ENCODE measurements at regions not wholly inside any gene's neighbourhood (a gene's known extent, or its start where the extent isn't known, plus 50 kb on each side); places are given as distances from the start of the nearest gene placed in this dataset.
A peak's percentile ranks its signal among the peaks of the same experiment; 100 is the strongest.
"Not testable (repeated sequence)": the region's sequence is repeated elsewhere in the genome, so short reads cannot be mapped to it uniquely, and the experiment has no call there.

DNA sequence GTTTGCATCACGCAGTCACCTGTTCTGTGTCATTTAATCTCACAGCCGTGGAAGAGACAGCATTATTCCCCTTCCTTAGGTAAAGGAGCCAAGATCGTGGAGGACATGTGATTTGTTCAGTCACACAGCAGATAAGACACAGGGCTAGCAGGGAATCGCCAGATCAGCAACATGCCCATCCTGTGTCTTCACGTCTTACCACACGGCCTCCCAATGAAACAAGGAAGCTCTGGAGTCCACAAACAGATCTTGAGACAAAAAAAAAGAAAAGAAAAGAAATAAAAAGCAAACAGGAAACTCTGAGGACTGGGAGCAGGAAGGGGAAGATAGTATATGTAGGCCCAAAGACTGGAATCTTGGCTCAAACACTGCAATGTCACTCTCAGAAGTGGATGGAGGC, 155.3 kb downstream of the ADSS2 start:
- no peak overlapping the region for H3K4me3 Mint-ChIP-seq
- no peaks in the 10 kb centered on the region for H3K36me3 Mint-ChIP-seq
- peaks cover 6% of the 10 kb centered on the region for H3K4me1 Mint-ChIP-seq
- H3K27ac Mint-ChIP-seq = no peak overlapping the region
- H3K27me3 Mint-ChIP-seq = peaks cover 7% of the 10 kb centered on the region
- ATAC-seq = no peak
- H3K9me3 Mint-ChIP-seq = no peaks in the 10 kb centered on the region

GRCh38 chr1:244297087-244297486, 154.6 kb downstream of the ADSS2 start:
- no peak overlapping the region for H3K4me3 Mint-ChIP-seq
- H3K27ac Mint-ChIP-seq = no peak overlapping the region
- no peaks in the 10 kb centered on the region for H3K9me3 Mint-ChIP-seq
- peaks cover under 1% of the 10 kb centered on the region for H3K27me3 Mint-ChIP-seq
- ATAC-seq = no peak
- peaks cover 6% of the 10 kb centered on the region for H3K4me1 Mint-ChIP-seq
- no peaks in the 10 kb centered on the region for H3K36me3 Mint-ChIP-seq

DNA sequence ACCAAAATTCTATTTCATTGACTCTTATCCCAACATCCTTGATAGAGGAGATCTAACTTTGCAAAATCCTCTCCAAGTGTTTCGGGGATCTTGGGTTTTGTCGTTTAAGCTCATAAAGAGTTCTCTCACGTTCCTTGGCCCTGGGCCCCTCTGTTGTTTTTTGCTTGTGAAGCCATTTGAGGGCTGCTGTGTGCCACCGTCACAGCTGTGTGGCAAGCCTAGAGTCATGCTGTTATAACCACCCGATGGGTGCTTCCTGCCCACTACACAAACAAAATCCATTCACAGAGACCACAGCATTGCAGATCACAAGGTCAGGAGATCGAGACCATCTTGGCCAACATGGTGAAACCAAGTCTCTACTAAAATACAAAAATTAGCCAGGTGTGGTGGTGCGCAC, 154.1 kb downstream of the ADSS2 start:
- Mint-ChIP-seq H3K27me3 (no peaks in the 10 kb centered on the region), H3K27ac (no peak overlapping the region), H3K4me1 (peaks cover 6% of the 10 kb centered on the region), H3K36me3 (no peaks in the 10 kb centered on the region), H3K4me3 (no peak overlapping the region), H3K9me3 (no peaks in the 10 kb centered on the region)
- no peak for ATAC-seq

DNA sequence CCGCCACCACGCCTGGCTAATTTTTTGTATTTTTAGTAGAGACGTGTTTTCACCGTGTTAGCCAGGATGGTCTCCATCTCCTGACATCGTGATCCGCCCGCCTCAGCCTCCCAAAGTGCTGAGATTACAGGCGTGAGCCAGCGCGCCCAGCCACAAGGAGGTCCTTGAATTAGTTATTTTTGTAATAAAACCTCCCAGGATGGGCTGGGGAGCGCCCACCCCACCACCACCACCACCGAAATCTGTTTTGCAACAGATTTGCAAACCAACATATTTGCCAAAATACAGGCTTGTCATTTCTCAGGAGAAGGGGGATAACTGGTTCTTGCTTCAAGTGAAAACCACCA, 151.7 kb downstream of the ADSS2 start:
- Mint-ChIP-seq H3K27ac (peak overlapping the region; percentile 90), H3K4me3 (peak overlapping the region; percentile 87)
- H3K36me3 Mint-ChIP-seq, H3K27me3 Mint-ChIP-seq, H3K9me3 Mint-ChIP-seq, H3K4me1 Mint-ChIP-seq, ATAC-seq: not testable (repeated sequence)

DNA sequence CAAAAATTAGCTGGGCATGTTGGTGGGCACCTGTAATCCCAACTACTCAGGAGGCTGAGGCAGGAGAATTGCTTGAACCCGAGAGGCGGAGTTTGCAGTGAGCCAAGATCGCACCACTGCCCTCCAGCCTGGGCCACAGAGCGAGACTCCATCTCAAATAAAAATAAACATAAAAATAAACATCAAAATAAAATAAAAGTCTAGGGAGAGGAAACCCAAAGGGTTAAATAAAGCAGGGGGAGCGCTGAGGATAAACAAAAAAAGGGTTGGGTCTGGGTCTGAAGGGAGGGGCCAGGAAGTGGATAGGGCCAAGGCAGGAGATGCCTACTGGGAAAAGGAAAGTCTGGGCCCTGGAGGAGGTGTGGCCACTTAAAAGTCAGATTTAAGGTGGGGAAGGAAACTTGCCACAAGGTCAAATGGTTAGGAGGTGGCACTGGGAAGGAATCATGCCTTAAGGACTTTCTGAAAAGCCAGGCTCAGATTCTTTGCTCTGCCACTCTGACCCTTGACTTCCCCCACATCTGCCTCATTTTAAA, 150.0 kb downstream of the ADSS2 start:
- Mint-ChIP-seq H3K4me1 (peaks cover 6% of the 10 kb centered on the region), H3K36me3 (no peaks in the 10 kb centered on the region), H3K27me3 (no peaks in the 10 kb centered on the region), H3K9me3 (peaks cover 3% of the 10 kb centered on the region), H3K27ac (no peak overlapping the region), H3K4me3 (no peak overlapping the region)
- ATAC-seq = no peak

DNA sequence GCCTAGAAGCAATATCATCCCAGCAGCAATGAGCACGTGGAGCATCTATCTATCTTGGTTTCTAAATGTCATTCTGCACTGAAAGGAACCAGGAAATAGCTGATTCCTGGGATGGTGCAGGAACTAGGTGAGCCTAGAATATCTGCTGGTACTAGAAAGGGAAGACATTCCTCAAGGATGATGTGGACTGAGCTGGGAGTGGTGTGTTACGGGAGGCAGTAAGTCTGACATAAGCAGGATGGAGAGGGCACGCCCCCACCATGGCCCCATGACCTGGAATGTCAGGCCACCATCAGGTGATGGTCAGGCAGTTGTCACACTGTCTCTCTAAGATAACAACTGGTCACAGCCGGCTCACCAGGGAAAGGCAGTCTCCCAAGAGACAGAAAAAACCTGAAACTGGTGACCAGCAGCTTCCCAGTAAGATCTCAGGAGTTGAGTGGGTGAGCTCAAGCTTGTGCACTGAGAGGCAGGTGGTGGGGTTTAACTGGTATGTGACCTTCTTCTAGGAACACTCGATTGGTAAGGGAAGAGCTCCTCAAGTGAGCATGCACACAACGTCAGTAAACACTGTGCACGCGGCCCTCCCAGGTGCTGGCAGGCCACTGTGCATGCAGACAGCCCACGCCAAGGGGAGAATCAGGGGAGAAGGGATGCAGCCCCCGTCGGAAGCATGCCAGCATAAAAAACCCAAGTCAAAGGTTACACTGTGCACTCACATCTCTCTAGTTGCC, 148.7 kb downstream of the ADSS2 start:
- H3K4me1 Mint-ChIP-seq = peaks cover 6% of the 10 kb centered on the region
- H3K4me3 Mint-ChIP-seq = no peak overlapping the region
- peaks cover 9% of the 10 kb centered on the region for H3K9me3 Mint-ChIP-seq
- no peak for ATAC-seq
- no peak overlapping the region for H3K27ac Mint-ChIP-seq
- no peaks in the 10 kb centered on the region for H3K27me3 Mint-ChIP-seq
- no peaks in the 10 kb centered on the region for H3K36me3 Mint-ChIP-seq

DNA sequence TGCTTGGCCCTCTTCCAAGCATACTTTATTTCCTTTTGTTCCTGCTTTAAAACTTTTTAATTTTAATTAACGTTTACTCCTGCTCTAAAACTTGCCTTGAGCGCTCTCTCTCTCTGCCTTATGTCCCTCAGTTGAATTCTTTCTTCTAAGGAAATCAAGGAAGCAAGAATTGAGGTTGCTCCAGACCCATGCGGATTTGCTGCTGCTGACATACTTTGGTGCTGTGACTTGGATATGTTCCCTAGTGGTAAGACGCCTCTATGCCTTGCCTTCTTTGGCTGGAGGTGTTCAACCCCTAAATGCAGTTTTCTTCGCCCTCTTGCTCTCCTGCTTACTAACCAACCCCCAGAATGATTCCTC, 148.1 kb downstream of the ADSS2 start:
- no peak overlapping the region for H3K27ac Mint-ChIP-seq
- no peak for ATAC-seq
- no peak overlapping the region for H3K4me3 Mint-ChIP-seq
- peaks cover 9% of the 10 kb centered on the region for H3K9me3 Mint-ChIP-seq
- peaks cover 6% of the 10 kb centered on the region for H3K4me1 Mint-ChIP-seq
- H3K36me3 Mint-ChIP-seq = no peaks in the 10 kb centered on the region
- H3K27me3 Mint-ChIP-seq = no peaks in the 10 kb centered on the region

DNA sequence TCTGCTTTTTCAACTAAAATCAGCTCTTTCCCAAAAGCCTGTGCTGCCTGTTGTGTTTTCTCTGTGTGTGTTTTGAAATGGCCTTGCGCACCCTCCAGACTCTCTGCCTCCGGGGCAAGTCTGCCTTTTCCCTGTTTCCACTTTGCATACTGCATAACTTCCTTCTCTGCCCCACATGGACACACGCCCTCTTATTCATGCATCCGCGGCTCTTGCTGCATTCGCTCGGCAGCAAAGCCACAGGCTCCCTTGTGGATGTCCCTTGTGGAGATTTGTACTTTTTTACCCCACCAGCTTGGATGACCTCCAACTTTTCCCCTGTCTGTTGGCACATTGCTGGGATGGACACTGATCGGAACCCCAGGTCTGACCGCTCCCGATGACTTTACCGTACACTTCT, 147.6 kb downstream of the ADSS2 start:
- Mint-ChIP-seq H3K4me1 (peaks cover 4% of the 10 kb centered on the region), H3K36me3 (no peaks in the 10 kb centered on the region), H3K27ac (no peak overlapping the region), H3K27me3 (no peaks in the 10 kb centered on the region), H3K4me3 (no peak overlapping the region), H3K9me3 (peaks cover 9% of the 10 kb centered on the region)
- no peak for ATAC-seq

DNA sequence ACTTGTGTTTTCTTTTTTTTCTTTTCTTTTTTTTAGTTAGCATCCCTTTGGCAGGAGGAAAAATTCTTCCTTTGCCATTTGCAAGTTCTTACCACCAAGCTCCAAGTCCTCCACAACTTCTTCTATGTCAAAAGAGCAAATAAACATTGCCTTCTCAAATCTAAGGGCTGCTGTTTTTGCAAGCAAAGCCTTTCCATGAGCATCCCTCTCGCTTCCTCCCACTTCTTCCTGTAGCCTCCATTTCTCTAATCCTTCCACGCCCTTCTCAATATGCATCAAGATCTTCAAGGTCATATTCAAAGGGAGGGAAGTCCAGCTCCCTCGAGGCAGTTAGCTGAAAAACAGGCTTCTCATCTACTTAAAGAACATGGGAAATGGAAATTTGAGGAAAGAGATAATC, 147.1 kb downstream of the ADSS2 start:
- no peak overlapping the region for H3K27ac Mint-ChIP-seq

DNA sequence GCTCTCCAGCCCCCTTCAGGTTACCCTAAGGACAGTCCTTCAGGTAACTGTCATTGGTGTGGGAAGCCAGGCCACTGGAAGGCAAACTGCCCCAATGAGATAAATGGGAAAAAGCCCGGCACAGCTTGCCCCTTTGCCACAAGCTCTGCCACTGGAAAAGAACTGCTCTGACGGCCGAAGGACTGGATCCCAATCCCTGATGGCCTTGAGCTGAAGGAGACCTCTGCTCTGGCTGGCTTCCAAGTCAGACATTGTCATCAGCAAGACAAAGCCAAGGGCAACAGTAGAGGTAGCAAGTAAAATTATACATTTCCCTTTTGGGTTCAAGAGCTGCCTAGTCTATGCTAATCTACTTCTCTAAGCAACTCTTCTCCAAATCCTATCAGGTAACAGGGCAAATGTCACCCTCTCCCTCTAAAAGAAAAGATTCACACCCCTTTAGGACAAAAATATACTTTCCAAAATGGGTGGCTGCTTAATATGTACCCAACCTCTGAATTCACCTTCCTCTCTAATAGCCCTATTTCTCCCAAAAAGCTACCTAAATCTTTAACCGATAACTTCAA, 145.8 kb downstream of the ADSS2 start:
- ATAC-seq = no peak
- Mint-ChIP-seq H3K36me3 (no peaks in the 10 kb centered on the region), H3K27ac (no peak overlapping the region)

More for the DNA sequence above, 147.1 kb downstream of the ADSS2 start:
- Mint-ChIP-seq H3K4me3 (no peak overlapping the region), H3K27me3 (no peaks in the 10 kb centered on the region), H3K36me3 (no peaks in the 10 kb centered on the region), H3K4me1 (no peaks in the 10 kb centered on the region), H3K9me3 (peaks cover 11% of the 10 kb centered on the region)
- ATAC-seq = no peak

DNA sequence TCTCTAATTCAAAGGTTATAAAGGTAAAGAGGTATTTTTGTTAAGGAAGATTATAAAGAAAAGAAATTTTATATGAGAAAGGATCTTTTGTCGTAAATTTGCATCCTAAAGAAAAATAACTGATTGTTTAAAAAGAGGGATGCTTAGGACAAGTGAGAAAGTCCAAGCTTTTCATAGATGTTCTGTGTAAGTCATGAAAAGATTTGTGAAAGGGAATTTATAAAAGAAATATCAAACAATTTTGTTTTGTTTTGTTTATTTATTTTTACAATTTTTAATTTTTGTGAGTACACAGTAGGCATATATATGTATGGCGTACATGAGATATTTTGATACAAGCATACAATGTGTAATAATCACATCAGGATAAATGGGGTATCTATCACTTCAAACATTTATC, 145.2 kb downstream of the ADSS2 start:
- H3K27me3 Mint-ChIP-seq = no peaks in the 10 kb centered on the region
- H3K4me3 Mint-ChIP-seq = no peak overlapping the region
- H3K36me3 Mint-ChIP-seq = no peaks in the 10 kb centered on the region
- H3K9me3 Mint-ChIP-seq = peaks cover 11% of the 10 kb centered on the region
- no peak for ATAC-seq
- no peak overlapping the region for H3K27ac Mint-ChIP-seq
- H3K4me1 Mint-ChIP-seq = no peaks in the 10 kb centered on the region

More for the DNA sequence above, 145.8 kb downstream of the ADSS2 start:
- no peak overlapping the region for H3K4me3 Mint-ChIP-seq
- no peaks in the 10 kb centered on the region for H3K4me1 Mint-ChIP-seq
- H3K9me3 Mint-ChIP-seq = peaks cover 11% of the 10 kb centered on the region
- H3K27me3 Mint-ChIP-seq = no peaks in the 10 kb centered on the region

DNA sequence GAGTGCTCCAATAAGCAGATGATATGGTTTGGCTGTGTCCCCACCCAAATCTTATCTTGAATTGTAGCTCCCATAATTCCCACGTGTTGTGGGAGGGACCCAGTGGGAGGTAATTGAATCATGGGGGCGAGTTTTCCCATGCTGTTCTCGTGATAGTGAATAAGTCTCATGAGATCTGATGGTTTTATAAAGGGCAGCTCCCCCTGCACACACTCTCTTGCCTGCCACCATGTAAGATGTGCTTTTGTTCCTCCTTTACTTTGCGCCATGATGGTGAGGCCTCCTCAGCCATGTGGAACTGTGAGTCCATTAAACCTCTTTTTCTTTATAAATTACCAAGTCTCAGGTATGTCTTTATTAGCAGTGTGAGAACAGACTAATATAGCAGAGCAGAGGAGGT, 142.5 kb downstream of the ADSS2 start:
- H3K4me3 Mint-ChIP-seq, H3K27ac Mint-ChIP-seq, H3K36me3 Mint-ChIP-seq, H3K27me3 Mint-ChIP-seq, ATAC-seq, H3K4me1 Mint-ChIP-seq: not testable (repeated sequence)
- H3K9me3 Mint-ChIP-seq = peaks cover 11% of the 10 kb centered on the region

GRCh38 chr1:244311784-244312532, 139.8 kb downstream of the ADSS2 start:
- Mint-ChIP-seq H3K27ac (no peak overlapping the region), H3K36me3 (no peaks in the 10 kb centered on the region), H3K4me3 (no peak overlapping the region), H3K4me1 (no peaks in the 10 kb centered on the region), H3K9me3 (peaks cover 6% of the 10 kb centered on the region), H3K27me3 (no peaks in the 10 kb centered on the region)
- ATAC-seq = no peak

GRCh38 chr1:244313346-244313745, 138.4 kb downstream of the ADSS2 start:
- H3K27ac Mint-ChIP-seq = no peak overlapping the region
- ATAC-seq = no peak

DNA sequence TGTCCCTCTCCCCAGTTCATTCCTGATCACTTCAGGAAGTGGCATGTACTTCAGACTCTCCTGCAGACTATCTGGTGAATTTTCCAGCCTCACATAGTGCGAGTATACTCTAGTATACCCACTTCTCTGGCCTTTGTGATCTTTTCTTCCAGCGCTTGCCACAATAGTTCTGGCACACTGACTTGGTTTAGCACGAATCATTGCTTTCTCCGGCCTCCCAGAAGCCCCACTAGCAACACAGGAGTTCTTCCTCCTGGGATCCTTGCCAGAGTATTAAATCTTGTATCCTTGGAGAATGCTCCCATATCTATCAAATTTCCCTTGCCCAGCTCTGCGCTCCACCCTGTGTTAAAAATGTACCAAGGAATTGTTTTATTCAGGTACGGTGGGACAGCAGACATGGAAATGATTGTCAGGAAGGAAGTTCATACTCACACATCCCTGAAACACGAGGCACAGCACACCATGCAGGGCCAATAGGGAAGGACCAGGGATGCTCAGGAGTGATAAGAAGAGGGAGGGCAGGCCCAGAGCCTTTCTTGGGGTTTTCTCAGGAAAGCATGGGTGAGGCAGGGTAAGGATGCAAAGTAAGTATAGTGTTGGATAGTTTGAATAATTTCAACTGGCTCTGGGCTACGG, 136.7 kb downstream of the ADSS2 start:
- Mint-ChIP-seq H3K27ac (no peak overlapping the region), H3K4me3 (no peak overlapping the region), H3K36me3 (no peaks in the 10 kb centered on the region), H3K27me3 (no peaks in the 10 kb centered on the region), H3K4me1 (peaks cover 10% of the 10 kb centered on the region), H3K9me3 (no peaks in the 10 kb centered on the region)
- ATAC-seq = no peak

More at GRCh38 chr1:244313346-244313745, 138.4 kb downstream of the ADSS2 start:
- no peaks in the 10 kb centered on the region for H3K27me3 Mint-ChIP-seq
- H3K36me3 Mint-ChIP-seq = no peaks in the 10 kb centered on the region
- H3K4me3 Mint-ChIP-seq = no peak overlapping the region
- no peaks in the 10 kb centered on the region for H3K4me1 Mint-ChIP-seq
- peaks cover 2% of the 10 kb centered on the region for H3K9me3 Mint-ChIP-seq

All from stimulated activated memory B cell treated with anti-CD40 and anti-IgM and Interleukin-4, amounts not matched to agents 10 μg/mL and 1 μg/mL and 100 μg/mL, for 72 hours (primary cell).